ENCODE measurements at regions not wholly inside any gene's neighbourhood (a gene's known extent, or its start where the extent isn't known, plus 50 kb on each side); places are given as distances from the start of the nearest gene placed in this dataset.

DNA sequence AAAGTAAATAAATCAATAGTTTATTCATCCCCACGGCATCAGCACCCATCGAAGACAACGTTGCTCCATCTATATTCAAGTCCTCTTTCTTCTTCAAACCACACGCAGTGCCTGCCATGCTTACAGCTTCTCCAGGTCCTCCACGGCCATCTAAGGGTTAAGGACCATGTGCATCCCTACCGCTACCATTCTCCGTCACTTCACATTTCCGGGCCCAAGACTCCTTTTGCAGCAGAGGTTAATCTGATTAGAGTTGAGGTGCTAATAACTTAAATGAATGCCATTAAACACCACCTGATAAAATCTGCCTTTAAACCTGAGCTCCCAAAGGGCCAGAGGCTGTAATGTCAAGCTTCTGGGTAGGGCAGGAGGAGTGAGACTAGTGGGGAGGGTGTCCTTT lies 79.7 kb upstream of the CCND2 start:
- no peaks in the 10 kb centered on the region for H3K36me3 ChIP-seq
- WGBS, 2 donors = 55 to 58% methylated on average over 8 of the region's 8 CpGs
- H3K4me3 ChIP-seq = no peak overlapping the region
- H3K9me3 ChIP-seq = no peaks in the 10 kb centered on the region
- H3K27me3 ChIP-seq = no peaks in the 10 kb centered on the region
- ATAC-seq (no peak), FAIRE-seq (no peak), DNase-seq (no peak)
- no peaks in the 10 kb centered on the region for H3K4me1 ChIP-seq
- intact Hi-C loops (cut with DNase I) = no loop called here
- H3K27ac ChIP-seq = no peak overlapping the region
- TF ChIP-seq, protein P1, sequence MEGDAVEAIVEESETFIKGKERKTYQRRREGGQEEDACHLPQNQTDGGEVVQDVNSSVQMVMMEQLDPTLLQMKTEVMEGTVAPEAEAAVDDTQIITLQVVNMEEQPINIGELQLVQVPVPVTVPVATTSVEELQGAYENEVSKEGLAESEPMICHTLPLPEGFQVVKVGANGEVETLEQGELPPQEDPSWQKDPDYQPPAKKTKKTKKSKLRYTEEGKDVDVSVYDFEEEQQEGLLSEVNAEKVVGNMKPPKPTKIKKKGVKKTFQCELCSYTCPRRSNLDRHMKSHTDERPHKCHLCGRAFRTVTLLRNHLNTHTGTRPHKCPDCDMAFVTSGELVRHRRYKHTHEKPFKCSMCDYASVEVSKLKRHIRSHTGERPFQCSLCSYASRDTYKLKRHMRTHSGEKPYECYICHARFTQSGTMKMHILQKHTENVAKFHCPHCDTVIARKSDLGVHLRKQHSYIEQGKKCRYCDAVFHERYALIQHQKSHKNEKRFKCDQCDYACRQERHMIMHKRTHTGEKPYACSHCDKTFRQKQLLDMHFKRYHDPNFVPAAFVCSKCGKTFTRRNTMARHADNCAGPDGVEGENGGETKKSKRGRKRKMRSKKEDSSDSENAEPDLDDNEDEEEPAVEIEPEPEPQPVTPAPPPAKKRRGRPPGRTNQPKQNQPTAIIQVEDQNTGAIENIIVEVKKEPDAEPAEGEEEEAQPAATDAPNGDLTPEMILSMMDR (IDR thresholded peaks at IDR 0.05) = no peak

DNA sequence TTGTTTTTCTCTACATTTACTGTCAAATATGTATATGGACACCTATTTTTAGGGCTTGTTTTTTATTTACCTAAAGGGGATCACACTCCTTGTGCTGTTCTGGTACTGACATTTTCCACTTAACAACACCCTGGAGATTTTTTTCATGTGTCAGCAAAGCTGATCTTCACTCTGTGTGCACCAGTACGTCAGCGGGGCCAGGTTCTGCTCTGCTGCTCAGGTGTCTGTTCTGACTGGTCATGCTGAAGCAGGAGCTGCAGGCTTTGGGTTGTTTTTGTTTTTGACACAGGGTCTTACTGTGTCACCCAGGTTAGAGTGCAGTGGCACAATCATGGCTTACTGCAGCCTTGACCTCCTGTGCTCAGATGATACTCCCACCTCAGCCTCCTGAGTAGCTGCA lies 81.9 kb upstream of the CCND2 start:
- Histone ChIP-seq H3K9me3 (no peaks in the 10 kb centered on the region), H3K4me3 (no peak overlapping the region), H3K4me1 (no peaks in the 10 kb centered on the region), H3K36me3 (no peaks in the 10 kb centered on the region), H3K27ac (no peak overlapping the region), H3K27me3 (no peaks in the 10 kb centered on the region)
- ATAC-seq = no peak
- WGBS, 2 donors = 88 to 93% methylated on average over 2 of the region's 2 CpGs
- TF ChIP-seq, protein P1 (IDR thresholded peaks at IDR 0.05) = no peak
- FAIRE-seq = no peak
- DNase-seq = no peak
- intact Hi-C loops (cut with DNase I) = no loop called here

DNA sequence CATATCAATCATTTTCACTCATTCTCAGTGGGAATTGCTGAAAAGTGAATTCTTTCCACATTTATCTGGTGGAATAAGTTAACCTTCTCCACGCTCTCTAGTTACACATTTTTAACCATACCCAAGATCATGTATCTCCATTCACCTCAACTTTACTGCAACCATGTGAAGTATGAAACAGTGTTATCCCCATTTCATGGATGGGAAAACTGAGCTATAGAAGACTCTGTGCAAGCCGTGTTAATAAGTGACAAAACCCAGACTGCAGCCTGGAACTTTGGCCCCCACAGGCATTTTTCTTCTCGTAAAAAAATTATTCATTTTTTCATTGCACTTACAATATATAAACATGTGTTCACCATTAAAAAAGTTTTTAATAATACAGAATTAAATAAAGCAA lies 82.4 kb upstream of the CCND2 start:
- TF ChIP-seq, protein P1 (IDR thresholded peaks at IDR 0.05) = no peak
- Histone ChIP-seq H3K4me1 (no peaks in the 10 kb centered on the region), H3K36me3 (no peaks in the 10 kb centered on the region), H3K27me3 (no peaks in the 10 kb centered on the region), H3K27ac (no peak overlapping the region), H3K4me3 (no peak overlapping the region), H3K9me3 (no peaks in the 10 kb centered on the region)
- 62 to 75% methylated on average over 3 of the region's 3 CpGs for WGBS, 2 donors
- DNase-seq (no peak), FAIRE-seq (no peak), ATAC-seq (no peak)
- intact Hi-C loops (cut with DNase I) = no loop called here

DNA sequence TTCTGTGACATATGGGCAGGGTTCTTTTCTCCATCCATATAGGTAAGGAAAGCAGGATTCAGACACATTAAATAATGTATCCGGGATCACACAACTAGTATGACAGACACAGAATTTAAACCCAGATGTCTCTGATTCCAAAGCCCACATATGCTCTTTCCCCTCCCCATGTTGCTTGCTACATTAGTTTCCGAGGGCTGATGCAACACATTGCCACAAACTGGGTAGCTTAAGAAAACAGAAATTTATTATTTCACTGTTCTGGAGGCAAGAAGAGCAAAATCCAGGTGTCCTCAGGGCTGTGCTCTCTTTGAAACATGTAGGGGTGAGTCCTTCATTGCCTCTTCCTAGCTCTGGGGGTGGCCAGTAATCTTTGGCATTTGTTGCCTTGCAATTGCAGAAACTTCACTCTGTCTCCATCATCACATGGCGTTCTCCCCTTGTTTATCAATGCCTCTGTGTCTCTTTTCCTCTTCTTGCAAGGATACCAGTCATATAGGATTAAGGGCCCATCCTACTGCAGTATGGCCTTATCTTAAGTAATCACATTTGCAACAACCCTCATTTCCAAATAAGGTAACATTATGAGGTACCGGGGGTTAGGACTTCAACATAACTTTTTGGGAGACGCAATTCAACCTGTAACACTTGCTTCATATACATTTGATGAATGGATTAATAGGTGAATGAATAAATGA lies 83.0 kb upstream of the CCND2 start:
- intact Hi-C loops (cut with DNase I) = no loop called here
- Histone ChIP-seq H3K27me3 (no peaks in the 10 kb centered on the region), H3K4me1 (no peaks in the 10 kb centered on the region), H3K4me3 (no peak overlapping the region), H3K9me3 (no peaks in the 10 kb centered on the region), H3K27ac (no peak overlapping the region), H3K36me3 (no peaks in the 10 kb centered on the region)
- 70 to 73% methylated on average over 5 of the region's 5 CpGs for WGBS, 2 donors
- no peak for DNase-seq
- TF ChIP-seq, protein P1 (IDR thresholded peaks at IDR 0.05) = no peak
- no peak for FAIRE-seq
- no peak for ATAC-seq

DNA sequence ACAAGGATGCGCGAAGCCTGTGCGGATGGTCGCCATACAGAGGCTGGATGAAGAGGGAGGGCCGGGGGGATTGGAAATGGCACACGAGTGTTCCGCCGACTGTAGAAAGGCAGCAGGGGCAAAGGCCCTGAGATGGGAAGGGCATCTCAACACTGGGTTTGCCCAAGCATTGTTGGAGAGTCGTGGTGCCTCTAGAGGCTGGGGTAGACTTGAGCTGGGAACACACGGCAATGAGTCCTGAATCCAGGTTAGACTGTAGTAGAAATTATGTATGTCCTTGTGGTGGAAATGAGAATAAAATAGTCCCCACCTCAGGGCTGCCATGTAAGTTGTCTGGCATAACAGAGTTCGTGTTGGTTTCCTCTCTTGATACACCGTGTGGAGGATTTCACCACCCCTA lies 83.8 kb upstream of the CCND2 start:
- Histone ChIP-seq H3K4me3 (no peak overlapping the region), H3K4me1 (no peaks in the 10 kb centered on the region), H3K27ac (no peak overlapping the region), H3K27me3 (no peaks in the 10 kb centered on the region), H3K9me3 (no peaks in the 10 kb centered on the region), H3K36me3 (no peaks in the 10 kb centered on the region)
- WGBS, 2 donors = 89 to 90% methylated on average over 12 of the region's 12 CpGs
- intact Hi-C loops (cut with DNase I) = no loop called here
- FAIRE-seq (no peak), DNase-seq (no peak), ATAC-seq (no peak)
- TF ChIP-seq, protein P1 (IDR thresholded peaks at IDR 0.05) = no peak

All from pancreas (tissue), 10 donors.